Epithelial cell of proximal tubule (primary cell): ENCODE measurements at regions not wholly inside any gene's neighbourhood (a gene's known extent, or its start where the extent isn't known, plus 50 kb on each side); places are given as distances from the start of the nearest gene placed in this dataset.
"Not testable (repeated sequence)": the region's sequence is repeated elsewhere in the genome, so short reads cannot be mapped to it uniquely, and the experiment has no call there.

Experiments used
- DNase-seq: peaks from one replicate; pipeline ENCODE4 v3.0.0-alpha.2; 2011; ENCODE audit warnings: low read depth
- H3K4me3 ChIP-seq: 2 replicates; pipeline ENCODE4 v1.5.1; 2011; ENCODE audit warnings: low read depth, mild to moderate bottlenecking, low read length
- CTCF ChIP-seq: conservative IDR thresholded peaks from 2 replicates; pipeline ENCODE4 v1.5.1; 2012; ENCODE audit warnings: low read depth, mild to moderate bottlenecking, low read length

GRCh38 chr4:53852343-53852742, 212.1 kb downstream of the CHIC2 start:
- no peak for DNase-seq
- no peak for TF ChIP-seq CTCF
- no peak overlapping the region for H3K4me3 ChIP-seq

GRCh38 chr4:53847965-53848364, 216.4 kb downstream of the CHIC2 start:
- H3K4me3 ChIP-seq, result no peak overlapping the region
- no peak for TF ChIP-seq CTCF
- no peak for DNase-seq

GRCh38 chr4:53844551-53844950, 219.9 kb downstream of the CHIC2 start:
- no peak for DNase-seq
- no peak for TF ChIP-seq CTCF
- H3K4me3 ChIP-seq, result no peak overlapping the region

- no peak for DNase-seq
- TF ChIP-seq CTCF, result no peak
- no peak overlapping the region for H3K4me3 ChIP-seq
Observed at GRCh38 chr4:53844133-53844532, 220.3 kb downstream of the CHIC2 start.

GRCh38 chr4:53841711-53842110, 222.7 kb downstream of the CHIC2 start:
- H3K4me3 ChIP-seq, result no peak overlapping the region
- no peak for TF ChIP-seq CTCF
- no peak for DNase-seq

GRCh38 chr4:53840643-53841042, 223.8 kb downstream of the CHIC2 start:
- no peak for DNase-seq
- no peak overlapping the region for H3K4me3 ChIP-seq
- TF ChIP-seq CTCF, result no peak

GRCh38 chr4:53833302-53834003, 231.0 kb downstream of the CHIC2 start:
- DNase-seq, H3K4me3 ChIP-seq: not testable (repeated sequence)

GRCh38 chr4:53832549-53832948, 231.9 kb downstream of the CHIC2 start:
- no peak for DNase-seq
- no peak overlapping the region for H3K4me3 ChIP-seq
- TF ChIP-seq CTCF, result no peak
